NCI-H345 treated with DMSO at 0.1 percent for 48 hours (cell line): ENCODE measurements at regions not wholly inside any gene's neighbourhood (a gene's known extent, or its start where the extent isn't known, plus 50 kb on each side); places are given as distances from the start of the nearest gene placed in this dataset.
"Not testable (repeated sequence)": the region's sequence is repeated elsewhere in the genome, so short reads cannot be mapped to it uniquely, and the experiment has no call there.

Source experiments
- DNase-seq: peaks from one replicate; lab custom pipeline; 2025; ENCODE audit not compliant: unreplicated experiment; lab: John Stamatoyannopoulos, UW

DNA sequence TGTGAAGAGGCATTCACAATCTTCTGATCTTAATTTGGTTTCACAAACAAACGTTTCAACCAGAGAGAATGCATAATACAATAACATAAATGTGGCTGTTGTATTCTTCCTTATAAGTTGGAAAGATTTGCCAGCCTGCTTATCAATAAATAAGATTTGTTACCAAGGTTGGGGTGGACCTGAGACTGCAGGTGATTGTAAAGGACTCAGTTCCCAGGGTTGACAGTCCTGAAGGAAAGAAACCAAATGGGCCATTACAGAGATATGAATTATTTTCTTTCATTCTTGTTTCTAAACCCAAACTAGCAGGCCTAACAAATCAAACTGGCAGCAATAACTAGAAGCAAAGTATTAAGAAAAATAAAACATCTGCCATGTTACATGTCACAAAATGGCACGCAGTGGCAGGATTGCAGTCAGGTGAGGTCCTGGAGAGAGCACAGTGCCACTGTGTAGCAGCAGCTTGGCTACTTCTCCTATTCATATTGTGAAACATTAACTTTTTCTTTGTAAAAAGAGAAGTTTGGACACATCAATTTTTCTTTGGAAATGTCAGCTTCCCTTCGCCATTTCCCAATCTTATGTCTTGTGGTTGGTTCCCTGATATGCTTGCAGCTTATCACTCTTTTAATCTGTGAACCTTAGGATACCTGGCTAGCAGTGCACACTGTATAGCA, 133.8 kb upstream of the EMCN start:
- DNase-seq: no peak

DNA sequence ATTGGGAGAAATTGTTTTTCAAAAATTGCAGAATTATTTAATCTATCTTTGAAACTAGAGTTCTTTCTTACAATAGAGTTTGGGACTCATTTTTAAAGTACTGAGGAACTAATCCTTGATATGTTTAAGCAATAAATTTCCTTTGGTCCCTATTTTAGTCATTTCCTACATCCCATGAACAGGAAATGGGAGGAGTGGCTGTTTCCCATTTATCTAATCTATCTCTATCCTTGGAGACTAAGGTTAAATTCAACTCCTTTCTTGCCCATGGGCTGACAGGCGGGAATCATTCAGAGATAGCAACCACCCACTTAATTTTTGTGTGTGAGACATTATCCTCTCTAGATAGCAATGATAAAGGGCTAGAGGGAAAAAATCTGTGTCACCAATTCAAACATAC, 131.6 kb upstream of the EMCN start:
- DNase-seq: no peak

DNA sequence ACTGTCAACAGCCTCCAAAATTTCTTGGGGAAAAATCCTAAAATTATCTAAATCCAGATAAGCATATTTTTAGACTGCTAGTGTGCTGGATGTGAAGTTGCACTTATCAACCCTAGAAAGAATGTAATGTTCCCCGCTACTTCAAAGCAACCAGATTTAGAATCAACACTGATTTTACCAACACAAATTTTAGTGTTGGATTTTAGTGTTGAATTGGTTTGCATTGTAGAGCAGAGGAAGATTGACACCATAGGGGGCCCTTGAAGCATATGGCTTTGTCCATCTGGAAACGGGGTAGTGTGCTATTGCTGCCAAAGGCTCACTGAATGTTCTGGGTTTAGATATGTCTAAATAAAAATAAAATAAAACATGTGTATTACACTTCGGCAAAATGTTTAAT, 126.3 kb upstream of the EMCN start:
- no peak for DNase-seq

DNA sequence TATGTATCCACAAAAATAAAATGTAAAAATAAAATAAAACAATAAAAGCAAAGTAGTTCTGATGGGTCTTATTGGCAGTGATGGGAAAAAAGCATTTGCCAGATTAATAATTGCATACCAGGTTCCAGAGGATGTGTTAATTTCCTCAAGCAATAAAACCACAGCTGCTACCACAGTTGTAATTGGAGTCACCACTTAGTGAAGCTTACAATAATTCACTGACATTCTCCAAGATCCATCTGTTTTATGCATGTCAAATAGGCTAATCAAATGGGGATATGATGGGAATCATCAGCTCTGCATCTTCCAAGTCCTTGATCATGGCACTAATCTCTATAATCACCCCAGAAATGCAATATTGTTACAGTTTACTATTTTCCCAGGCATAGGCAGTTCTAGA, 123.5 kb upstream of the EMCN start:
- no peak for DNase-seq

DNA sequence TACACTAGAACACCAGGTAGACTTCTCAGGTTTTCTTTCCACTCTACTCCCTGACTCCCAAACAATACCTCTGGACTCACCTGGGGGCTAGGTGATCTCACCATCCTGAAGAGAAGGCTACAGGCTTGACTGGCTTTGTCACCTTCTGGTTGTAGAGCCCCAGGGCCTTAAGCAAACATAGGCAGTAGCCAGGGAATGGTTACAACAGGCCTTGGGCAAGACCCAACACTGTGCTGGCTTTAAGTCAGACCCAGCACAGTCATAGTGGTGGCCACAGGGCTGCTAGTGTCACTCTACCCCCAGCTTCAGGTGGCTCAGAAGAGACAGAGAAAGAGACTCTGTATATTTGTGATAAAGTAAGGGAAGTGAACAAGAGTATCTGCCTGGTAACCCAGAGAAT, 118.1 kb upstream of the EMCN start:
- DNase-seq: no peak

DNA sequence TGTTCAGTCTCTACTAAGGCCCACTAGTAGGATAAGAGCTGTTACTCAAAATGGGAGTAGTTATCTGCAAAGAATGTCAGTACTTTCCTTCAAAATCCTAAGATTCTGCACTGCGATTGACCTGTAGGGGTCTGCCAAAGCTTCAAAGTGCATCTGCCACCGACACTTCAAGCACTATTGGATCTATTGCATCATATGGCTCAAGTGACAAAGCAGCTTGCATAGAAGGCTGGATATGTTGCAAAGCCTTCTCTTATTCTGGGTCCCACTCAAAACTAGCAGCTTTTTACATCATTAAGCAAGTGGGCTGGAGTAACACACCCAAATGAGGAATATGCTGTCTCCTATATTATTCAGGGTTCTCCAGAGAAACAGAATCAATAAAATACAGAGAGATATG, 115.4 kb upstream of the EMCN start:
- DNase-seq: no peak

DNA sequence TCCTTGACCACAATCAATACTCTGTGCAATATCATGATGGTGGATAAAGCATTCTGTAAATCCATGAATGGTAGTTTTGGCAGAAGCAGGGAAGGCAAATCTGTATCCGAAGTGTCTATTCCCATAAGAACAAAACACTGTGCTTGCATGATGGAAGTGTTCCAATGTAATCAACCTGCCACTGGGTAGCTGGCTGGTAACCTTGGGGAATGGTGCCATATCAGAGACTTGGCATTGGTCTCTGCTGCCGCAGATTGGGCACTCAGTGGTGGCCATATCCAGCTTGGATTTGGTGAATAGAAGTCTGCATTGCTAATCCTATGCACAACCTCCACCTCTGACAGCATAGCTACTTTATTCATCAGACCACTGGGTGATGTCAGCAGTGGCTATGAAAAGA, 114.3 kb upstream of the EMCN start:
- DNase-seq: no peak

DNA sequence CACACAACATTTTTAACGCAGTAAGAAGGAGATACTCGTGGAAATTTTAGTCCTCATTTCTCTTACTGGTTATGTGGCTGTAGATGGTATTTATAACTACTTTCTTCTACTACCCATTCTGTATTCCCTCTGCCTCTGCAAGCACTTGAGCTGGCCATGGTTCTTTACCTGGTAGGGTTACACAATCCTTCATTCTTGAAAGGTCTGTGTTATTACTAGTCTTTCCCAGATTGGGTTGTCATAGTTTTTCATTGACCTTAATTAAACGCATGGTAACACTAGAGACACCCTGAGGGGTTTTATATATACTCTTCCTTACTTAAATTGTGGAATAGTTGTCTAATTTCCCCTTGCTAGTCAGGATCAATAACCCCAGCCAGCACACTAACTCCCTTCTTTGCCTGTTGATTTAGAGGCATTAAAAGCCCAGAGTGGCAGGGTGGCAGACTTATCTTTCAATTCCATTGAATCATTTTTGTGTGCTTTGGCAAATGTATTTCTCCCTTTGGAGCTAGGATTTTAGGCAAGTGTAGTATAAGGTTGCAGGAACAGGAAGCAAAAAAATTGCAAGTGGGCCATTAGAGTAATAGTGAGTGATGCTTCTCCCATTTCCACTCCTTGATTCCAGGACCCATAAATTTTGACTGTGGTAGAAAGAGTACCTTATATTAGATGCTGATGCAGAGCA, 113.6 kb upstream of the EMCN start:
- DNase-seq: no peak

DNA sequence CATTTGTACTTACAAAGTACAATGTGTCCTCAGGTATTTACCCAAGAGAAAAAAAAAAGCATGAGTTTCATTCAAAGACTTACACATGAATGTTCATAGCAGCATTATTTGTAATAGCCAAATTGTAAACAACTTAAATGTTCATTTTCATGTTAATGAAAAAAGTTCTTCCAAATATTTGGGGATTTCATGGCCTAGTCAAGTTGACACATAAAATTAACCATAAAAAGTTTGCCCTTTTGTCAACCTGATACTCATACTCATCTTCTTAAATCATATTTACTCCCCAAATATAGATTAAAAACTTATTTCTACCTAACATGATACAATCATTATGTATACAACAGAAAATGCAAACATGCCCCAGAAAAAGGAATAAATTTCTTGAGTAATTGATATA, 112.5 kb upstream of the EMCN start:
- DNase-seq: no peak

DNA sequence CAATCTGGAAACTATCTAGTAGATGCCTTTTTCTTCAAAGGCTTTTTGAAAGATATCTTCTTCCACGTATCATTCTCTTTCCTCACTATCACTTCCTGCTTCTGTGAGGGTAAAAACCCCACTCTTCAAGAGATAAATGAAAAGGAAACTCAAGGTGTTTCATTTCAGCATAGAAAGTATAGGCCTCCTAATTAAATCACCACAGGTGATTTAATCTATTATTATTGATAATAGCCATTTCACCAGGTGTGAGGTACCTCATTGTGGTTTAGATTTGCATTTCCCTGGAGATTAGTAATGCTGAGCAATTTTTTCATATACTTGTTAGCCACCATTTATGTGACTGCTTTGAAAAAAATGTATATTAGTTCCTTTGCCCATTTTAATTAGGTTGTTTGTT, 92.0 kb upstream of the EMCN start:
- DNase-seq: no peak

DNA sequence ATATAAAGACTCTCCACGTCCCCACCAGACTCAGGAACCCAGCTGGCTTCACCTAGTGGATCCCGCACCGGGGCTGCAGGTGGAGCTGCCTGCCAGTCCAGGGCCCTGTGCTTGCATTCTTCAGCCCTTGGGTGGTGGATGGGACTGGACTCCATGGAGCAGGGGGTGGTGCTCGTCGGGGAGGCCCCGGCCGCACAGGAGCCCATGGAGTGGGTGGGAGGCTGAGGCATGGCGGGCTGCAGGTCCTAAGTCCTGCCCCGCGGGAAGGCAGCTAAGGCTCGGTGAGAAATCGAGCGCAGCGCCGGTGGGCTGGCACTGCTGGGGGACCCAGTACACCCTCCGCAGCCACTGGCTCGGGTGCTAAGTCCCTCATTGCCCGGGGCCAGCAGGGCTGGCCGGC, 90.8 kb upstream of the EMCN start:
- not testable (repeated sequence) for DNase-seq

DNA sequence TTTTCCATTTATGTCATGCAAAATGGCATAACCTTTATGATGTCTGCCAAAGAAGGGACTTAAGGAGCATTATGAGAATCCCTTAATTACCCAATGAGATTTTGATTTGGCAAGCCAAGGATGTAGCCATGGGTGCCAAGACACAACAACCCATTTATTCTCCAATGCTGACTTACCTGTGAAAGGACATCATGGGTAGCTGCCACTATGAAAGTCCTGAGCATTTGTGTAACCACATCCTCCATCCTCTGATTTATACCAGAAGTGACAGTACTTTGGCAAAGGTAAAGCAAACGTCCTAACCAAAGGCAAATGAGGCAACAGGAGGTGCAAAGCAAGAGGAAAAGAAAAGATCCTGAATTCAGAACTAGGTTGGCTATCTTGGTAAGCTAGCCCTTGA, 87.3 kb upstream of the EMCN start:
- DNase-seq: no peak

DNA sequence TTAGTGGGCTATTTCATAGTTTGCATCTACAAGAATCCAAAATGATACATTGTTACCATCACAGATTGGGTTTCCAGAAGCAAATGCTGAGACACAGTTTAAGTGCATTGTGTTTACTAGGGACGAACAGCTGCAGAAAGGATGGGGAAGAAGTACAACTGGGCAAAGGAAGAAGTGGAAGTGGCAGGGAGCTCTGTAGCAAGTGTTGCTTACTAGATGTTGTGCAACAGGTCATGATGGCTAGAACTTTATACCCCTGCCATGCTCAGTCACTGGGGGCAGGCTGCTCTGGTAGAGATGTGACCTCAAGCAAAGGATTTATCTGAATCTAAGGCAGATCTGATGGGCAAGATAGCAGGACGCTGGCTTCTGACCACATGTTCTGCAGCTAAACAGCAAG, 76.1 kb upstream of the EMCN start:
- DNase-seq: no peak

DNA sequence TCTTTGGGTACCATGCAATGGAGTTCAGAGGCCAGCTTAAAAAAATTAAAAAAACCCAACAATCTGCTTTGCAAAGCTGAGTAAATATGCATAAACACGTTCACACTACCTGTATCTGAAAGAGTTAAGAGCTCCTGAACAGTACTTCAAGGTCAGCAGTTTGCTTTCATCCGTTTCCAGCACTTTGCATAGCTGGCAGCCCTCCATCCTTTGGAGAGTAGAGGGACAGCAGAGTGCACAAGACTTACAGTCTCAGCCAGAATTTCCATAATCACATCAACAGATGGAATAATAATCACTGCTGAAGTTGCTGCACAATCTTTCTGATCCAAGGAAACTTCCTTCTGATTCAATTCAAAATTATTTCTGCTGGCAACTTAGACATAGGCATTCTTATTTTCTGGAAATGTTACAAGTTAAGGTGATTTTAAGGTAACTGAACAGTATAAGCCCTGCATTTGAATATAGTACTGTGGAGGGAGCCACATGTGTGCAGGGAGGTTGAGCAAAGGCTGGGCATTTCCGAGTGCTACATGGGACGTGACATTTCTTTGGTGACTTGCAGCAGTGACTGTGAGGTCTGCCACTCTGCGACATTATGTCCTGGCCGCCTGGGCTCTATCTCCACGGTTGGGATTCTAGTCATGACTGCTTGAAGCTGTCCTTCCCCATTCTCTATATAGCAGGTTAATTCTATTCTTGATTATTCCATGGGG, 73.5 kb upstream of the EMCN start:
- peak; percentile 15 for DNase-seq

DNA sequence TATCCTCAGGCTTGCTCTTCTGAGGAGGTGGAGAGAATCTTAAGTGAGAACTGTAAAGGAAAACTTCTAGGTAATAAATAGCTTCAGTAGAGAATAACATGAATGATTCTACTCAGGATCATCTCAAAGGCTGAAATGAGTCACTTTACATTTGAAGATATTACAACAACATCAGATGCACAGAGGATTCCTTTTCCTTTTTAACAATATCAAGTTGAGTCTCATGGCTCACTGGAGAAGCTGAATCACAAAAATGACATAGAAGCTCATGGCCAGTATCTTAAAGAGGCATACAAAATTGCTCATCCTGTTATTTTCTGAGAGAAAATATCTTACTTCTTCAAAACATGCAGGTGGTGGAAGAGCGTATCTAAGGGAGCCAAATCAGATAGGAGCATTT, 72.5 kb upstream of the EMCN start:
- DNase-seq: no peak

DNA sequence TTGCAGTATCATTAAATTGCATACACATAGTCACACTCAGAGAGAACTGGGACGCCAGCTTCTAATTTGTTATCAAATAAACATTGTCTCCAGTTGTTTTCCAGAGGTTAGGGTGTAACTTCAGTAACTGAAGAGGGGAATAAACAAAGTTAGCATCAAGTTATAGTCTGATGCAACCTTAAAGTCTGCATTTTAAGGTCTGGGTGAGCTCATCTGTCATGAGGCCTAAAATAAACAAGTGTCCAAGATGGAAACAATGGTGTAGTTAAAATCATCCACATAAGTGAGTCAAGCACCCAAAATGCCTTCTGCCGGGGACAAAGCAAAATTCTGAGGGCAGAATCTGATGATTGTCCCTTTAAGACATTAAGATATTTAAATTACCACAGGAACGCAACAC, 70.3 kb upstream of the EMCN start:
- DNase-seq: no peak

DNA sequence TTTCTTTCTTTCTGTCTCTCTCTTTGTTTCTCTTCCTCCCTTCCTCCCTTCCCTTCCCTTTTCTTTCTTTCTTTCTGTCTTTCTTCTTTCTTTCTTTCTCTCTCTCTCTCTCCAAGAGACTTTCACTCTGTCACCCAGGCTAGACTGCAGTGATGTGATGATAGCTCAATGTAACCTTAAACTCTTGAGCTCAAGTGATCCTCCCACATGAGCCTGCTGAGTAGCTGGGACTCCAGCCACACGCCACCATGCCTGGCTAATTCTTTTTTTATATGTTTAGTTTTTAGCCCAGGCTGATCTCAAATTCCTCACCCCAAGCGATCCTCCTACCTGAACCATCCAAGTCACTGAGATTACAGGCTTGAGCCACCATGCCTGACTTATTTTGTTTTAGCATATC, 64.3 kb upstream of the EMCN start:
- no peak for DNase-seq

DNA sequence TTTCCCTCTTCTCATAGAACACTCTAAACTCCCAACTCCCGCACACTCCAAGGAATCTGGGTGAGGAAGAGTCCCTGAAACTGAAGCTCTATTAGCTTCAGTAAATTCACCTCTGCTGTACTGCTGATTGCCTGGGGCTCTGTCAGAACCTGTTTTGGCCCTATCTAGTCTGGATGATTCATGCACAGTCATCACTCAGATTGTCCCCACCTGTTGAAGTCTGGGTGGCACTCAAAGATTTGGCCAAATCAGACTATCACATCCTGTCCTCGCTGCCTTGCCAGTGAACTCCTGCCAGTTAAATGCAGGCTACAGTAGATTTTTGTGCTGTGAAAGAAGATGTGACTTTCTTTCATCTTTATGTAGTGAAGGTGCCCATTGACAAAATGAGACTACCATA, 63.5 kb upstream of the EMCN start:
- no peak for DNase-seq

DNA sequence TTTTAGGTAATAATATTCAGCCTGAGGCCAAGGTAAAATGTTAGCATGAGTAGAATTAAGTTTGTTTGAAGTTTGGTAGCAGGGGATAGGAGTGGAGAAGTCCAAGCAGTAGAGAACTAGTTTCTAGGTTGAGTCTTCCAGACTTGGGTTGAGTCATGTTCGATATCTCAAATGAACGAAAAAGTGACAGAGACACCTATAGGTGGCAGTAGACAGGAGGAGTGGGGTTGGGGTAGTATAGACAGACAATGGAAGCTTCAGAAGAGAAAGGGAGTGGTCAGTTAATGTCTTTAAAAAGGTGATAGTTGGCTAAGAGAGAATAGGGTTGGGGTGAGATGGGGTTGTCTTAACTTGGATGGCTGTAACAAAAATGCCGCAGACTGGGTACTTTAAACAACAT, 58.7 kb upstream of the EMCN start:
- DNase-seq: no peak

DNA sequence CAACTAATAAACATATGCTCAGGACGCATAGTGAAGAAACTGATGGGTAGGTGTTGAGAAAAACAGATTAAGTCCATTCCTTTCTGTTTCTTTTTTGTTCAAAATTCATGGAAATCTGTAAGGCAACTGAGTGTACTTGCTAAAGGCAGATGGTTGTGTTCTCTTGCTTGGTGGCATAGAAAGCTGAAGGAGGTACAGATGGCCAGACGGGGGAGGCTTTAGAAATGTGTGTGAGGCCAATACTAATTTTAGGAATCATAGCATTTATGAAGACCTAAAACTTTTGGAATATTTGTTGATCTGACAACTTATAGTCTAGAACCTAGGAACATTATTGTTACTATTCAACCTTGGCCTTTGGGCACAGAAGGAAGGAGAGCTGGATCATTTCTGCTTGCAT, 56.8 kb upstream of the EMCN start:
- no peak for DNase-seq

DNA sequence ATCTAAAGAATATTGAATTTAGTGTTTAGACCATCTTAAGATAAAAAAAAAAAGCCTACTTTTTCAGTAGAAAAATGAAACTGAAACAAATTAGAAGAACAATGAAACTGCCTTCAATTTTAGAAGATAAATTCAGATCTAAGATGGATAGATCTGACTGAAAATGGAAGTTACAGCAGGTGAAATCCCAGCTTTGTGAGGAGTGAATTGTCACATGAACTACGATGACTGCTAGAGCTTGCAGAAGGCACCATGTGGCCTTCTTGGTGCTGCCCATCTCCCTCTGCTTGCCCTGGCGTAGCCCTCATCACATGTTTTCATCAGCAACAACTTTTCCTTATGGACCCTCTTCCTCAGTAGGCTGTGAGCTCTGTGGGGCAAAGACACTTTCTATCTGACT, 51.4 kb upstream of the EMCN start:
- no peak for DNase-seq
